ENCODE measurements at regions not wholly inside any gene's neighbourhood (a gene's known extent, or its start where the extent isn't known, plus 50 kb on each side); places are given as distances from the start of the nearest gene placed in this dataset.

DNA sequence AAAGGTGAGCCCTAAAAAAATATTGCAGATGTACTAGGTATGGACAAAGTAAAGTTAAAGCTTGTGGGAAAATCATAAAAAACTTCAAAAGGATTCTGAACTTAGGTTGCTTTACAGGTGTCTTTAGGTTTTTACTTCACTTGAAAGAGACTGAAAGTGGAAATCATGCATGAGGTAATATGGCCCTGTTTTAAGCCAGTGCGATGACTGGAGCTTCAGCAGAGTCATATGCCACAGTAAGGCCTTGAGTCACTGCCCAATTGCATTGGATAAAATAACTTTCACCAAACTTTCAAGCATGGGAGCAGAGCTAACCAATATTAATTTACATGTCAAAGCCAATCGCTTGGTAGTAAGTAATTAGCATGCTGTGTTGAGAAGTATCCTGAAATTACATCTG, 63.9 kb upstream of the TMEM260 start:
- H3K36me3 ChIP-seq (ENCODE audit: low read length), result no peaks in the 10 kb centered on the region
- H3K9me3 ChIP-seq (ENCODE audit: insufficient read depth, low read length), result no peaks in the 10 kb centered on the region
- H4K20me1 ChIP-seq (ENCODE audit: low read depth, low read length), result no peaks in the 10 kb centered on the region
- no peak overlapping the region for H3K4me3 ChIP-seq (ENCODE audit: insufficient read depth, low read length, poor library complexity, severe bottlenecking)
- H3K9me2 ChIP-seq (replicated peaks; ENCODE audit: insufficient read depth, low read length), result no peaks in the 10 kb centered on the region
- H3K27ac ChIP-seq (ENCODE audit: low read depth, low read length), result no peak overlapping the region
- H3K4me2 ChIP-seq (ENCODE audit: low read depth, low read length, poor library complexity, severe bottlenecking), result no peak overlapping the region
- TF ChIP-seq EZH2phosphoT487 (conservative IDR thresholded peaks at IDR 0.05; ENCODE audit: low read length), result no peak
- TF ChIP-seq, protein P1, sequence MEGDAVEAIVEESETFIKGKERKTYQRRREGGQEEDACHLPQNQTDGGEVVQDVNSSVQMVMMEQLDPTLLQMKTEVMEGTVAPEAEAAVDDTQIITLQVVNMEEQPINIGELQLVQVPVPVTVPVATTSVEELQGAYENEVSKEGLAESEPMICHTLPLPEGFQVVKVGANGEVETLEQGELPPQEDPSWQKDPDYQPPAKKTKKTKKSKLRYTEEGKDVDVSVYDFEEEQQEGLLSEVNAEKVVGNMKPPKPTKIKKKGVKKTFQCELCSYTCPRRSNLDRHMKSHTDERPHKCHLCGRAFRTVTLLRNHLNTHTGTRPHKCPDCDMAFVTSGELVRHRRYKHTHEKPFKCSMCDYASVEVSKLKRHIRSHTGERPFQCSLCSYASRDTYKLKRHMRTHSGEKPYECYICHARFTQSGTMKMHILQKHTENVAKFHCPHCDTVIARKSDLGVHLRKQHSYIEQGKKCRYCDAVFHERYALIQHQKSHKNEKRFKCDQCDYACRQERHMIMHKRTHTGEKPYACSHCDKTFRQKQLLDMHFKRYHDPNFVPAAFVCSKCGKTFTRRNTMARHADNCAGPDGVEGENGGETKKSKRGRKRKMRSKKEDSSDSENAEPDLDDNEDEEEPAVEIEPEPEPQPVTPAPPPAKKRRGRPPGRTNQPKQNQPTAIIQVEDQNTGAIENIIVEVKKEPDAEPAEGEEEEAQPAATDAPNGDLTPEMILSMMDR (IDR thresholded peaks at IDR 0.05; ENCODE audit: insufficient read depth, low read length, poor library complexity, severe bottlenecking), result no peak
- no peaks in the 10 kb centered on the region for H3F3A ChIP-seq (ENCODE audit: insufficient read depth)
- H3K79me2 ChIP-seq (ENCODE audit: insufficient read depth, low read length), result no peaks in the 10 kb centered on the region
- no peak overlapping the region for H2AFZ ChIP-seq (ENCODE audit: low read depth, low read length, severe bottlenecking)
- H3K9ac ChIP-seq (ENCODE audit: low read length), result no peak overlapping the region
- no peaks in the 10 kb centered on the region for H3K27me3 ChIP-seq (ENCODE audit: low read length)

DNA sequence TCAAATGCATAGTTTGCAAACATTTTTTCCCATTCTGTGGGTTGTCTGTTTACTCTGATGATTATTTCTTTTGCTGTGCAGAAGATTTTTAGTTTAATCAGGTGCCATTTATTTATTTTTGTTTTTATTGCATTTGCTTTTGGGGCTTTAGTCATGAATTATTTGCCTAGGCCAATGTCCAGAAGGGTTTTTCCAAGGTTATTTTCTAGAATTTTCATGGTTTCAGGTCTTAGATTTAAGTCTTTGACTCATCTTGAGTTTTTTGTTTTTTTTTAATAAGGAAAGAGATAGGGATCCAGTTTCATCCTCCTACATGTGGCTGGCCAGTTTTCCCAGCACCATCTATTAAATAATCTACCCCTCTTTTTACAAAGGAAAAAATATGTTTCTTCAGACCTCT, 57.2 kb upstream of the TMEM260 start:
- H4K20me1 ChIP-seq (ENCODE audit: low read depth, low read length), result no peaks in the 10 kb centered on the region

DNA sequence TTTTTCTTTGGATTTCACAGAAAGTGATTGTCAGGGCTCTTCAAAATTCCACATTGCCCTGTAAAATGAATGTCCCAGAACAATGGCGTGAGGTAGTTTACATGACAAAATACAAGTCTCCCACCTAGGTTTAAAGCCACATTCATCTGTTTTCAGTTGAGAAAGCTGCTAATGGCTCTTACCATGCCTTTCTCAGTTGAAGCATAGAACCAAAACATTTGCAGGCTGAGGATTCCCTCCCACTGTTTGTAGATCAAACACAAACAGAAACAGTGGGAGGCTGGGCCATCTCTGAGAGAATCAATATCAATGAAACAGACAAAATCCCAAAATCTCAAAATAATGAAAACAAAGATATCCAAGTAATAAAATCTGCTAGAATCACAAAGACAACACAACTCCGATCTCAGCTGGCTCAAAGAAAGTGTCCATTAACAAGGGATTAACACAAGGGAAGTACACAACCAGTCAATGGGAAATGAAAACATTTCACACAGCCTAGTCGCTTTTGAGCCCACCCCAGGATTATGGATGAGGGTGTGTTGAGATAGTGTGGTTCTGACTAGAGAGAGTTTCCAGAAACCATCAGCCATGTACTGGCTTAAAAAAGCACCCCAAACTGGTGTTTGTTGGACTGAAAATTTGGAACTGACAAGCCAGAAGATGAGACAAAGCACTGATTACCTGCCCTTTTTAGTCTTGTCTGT, 54.5 kb upstream of the TMEM260 start:
- no peak overlapping the region for H2AFZ ChIP-seq (ENCODE audit: low read depth, low read length, severe bottlenecking)
- no peak overlapping the region for H3K27ac ChIP-seq (ENCODE audit: low read depth, low read length)

More for the DNA sequence above, 57.2 kb upstream of the TMEM260 start:
- H3K9me3 ChIP-seq (ENCODE audit: insufficient read depth, low read length), result no peaks in the 10 kb centered on the region
- H3K79me2 ChIP-seq (ENCODE audit: insufficient read depth, low read length), result no peaks in the 10 kb centered on the region
- no peaks in the 10 kb centered on the region for H3K9me2 ChIP-seq (replicated peaks; ENCODE audit: insufficient read depth, low read length)
- H3K4me3 ChIP-seq (ENCODE audit: insufficient read depth, low read length, poor library complexity, severe bottlenecking), result no peak overlapping the region
- H3K36me3 ChIP-seq (ENCODE audit: low read length), result no peaks in the 10 kb centered on the region
- no peak overlapping the region for H3K27ac ChIP-seq (ENCODE audit: low read depth, low read length)
- H3K9ac ChIP-seq (ENCODE audit: low read length), result no peak overlapping the region
- no peaks in the 10 kb centered on the region for H3K27me3 ChIP-seq (ENCODE audit: low read length)
- H3F3A ChIP-seq (ENCODE audit: insufficient read depth), result no peaks in the 10 kb centered on the region
- H3K4me2 ChIP-seq (ENCODE audit: low read depth, low read length, poor library complexity, severe bottlenecking), result no peak overlapping the region
- TF ChIP-seq EZH2phosphoT487 (conservative IDR thresholded peaks at IDR 0.05; ENCODE audit: low read length), result no peak
- TF ChIP-seq, protein P1 (IDR thresholded peaks at IDR 0.05; ENCODE audit: insufficient read depth, low read length, poor library complexity, severe bottlenecking), result no peak
- no peak overlapping the region for H2AFZ ChIP-seq (ENCODE audit: low read depth, low read length, severe bottlenecking)

More for the DNA sequence above, 54.5 kb upstream of the TMEM260 start:
- H3K4me3 ChIP-seq (ENCODE audit: insufficient read depth, low read length, poor library complexity, severe bottlenecking), result no peak overlapping the region
- H3K27me3 ChIP-seq (ENCODE audit: low read length), result no peaks in the 10 kb centered on the region
- H3K9me3 ChIP-seq (ENCODE audit: insufficient read depth, low read length), result no peaks in the 10 kb centered on the region
- no peaks in the 10 kb centered on the region for H3K9me2 ChIP-seq (replicated peaks; ENCODE audit: insufficient read depth, low read length)
- no peak overlapping the region for H3K9ac ChIP-seq (ENCODE audit: low read length)
- no peak for TF ChIP-seq EZH2phosphoT487 (conservative IDR thresholded peaks at IDR 0.05; ENCODE audit: low read length)
- TF ChIP-seq, protein P1 (IDR thresholded peaks at IDR 0.05; ENCODE audit: insufficient read depth, low read length, poor library complexity, severe bottlenecking), result no peak
- H4K20me1 ChIP-seq (ENCODE audit: low read depth, low read length), result no peaks in the 10 kb centered on the region
- no peak overlapping the region for H3K4me2 ChIP-seq (ENCODE audit: low read depth, low read length, poor library complexity, severe bottlenecking)
- no peaks in the 10 kb centered on the region for H3F3A ChIP-seq (ENCODE audit: insufficient read depth)
- no peaks in the 10 kb centered on the region for H3K36me3 ChIP-seq (ENCODE audit: low read length)
- no peaks in the 10 kb centered on the region for H3K79me2 ChIP-seq (ENCODE audit: insufficient read depth, low read length)
